ACHN (cell line): ENCODE measurements at regions not wholly inside any gene's neighbourhood (a gene's known extent, or its start where the extent isn't known, plus 50 kb on each side); places are given as distances from the start of the nearest gene placed in this dataset.
"Not testable (repeated sequence)": the region's sequence is repeated elsewhere in the genome, so short reads cannot be mapped to it uniquely, and the experiment has no call there.

Source experiments
- DNase-seq: peaks from one replicate; pipeline ENCODE4 v3.0.0-alpha.2; 2015
- in situ Hi-C: cut with HindIII; loops from 2 replicates; pipeline ENCODE4 v1.10.0; 2017; ENCODE audit warnings: low sequenced_read_pairs, low pct_ligation_motif_present, low pct_unique_long_range_greater_than_20kb

GRCh38 chrX:42290608-42291007 is 367.3 kb upstream of the CASK start:
- peak; percentile 8 for DNase-seq
- in situ Hi-C loops = no loop called here

GRCh38 chrX:42289492-42290385 is 366.4 kb upstream of the CASK start:
- DNase-seq = no peak
- in situ Hi-C loops = no loop called here

GRCh38 chrX:42285681-42286080 is 362.3 kb upstream of the CASK start:
- in situ Hi-C loops, DNase-seq: not testable (repeated sequence)

GRCh38 chrX:42276982-42277690 is 353.8 kb upstream of the CASK start:
- in situ Hi-C loops = no loop called here
- no peak for DNase-seq

GRCh38 chrX:42274151-42274550 is 350.8 kb upstream of the CASK start:
- in situ Hi-C loops = no loop called here

GRCh38 chrX:42273387-42273786 is 350.0 kb upstream of the CASK start:
- no peak for DNase-seq
- in situ Hi-C loops = no loop called here

More at GRCh38 chrX:42274151-42274550, 350.8 kb upstream of the CASK start:
- no peak for DNase-seq

GRCh38 chrX:42269186-42269585 is 345.8 kb upstream of the CASK start:
- in situ Hi-C loops = no loop called here
- DNase-seq = no peak

GRCh38 chrX:42260854-42261253 is 337.5 kb upstream of the CASK start:
- in situ Hi-C loops = no loop called here

GRCh38 chrX:42248226-42248625 is 324.9 kb upstream of the CASK start:
- no peak for DNase-seq
- in situ Hi-C loops = no loop called here

More at GRCh38 chrX:42260854-42261253, 337.5 kb upstream of the CASK start:
- DNase-seq = no peak

GRCh38 chrX:42247241-42247640 is 323.9 kb upstream of the CASK start:
- in situ Hi-C loops = no loop called here
- no peak for DNase-seq

GRCh38 chrX:42246814-42247213 is 323.5 kb upstream of the CASK start:
- in situ Hi-C loops = no loop called here
- DNase-seq = no peak

- no peak for DNase-seq
- in situ Hi-C loops = no loop called here
Measured at GRCh38 chrX:42242004-42242403, 318.6 kb upstream of the CASK start.

- no peak for DNase-seq
- in situ Hi-C loops = no loop called here
Measured at GRCh38 chrX:42241421-42241820, 318.1 kb upstream of the CASK start.

GRCh38 chrX:42237956-42238355 is 314.6 kb upstream of the CASK start:
- in situ Hi-C loops = no loop called here
- no peak for DNase-seq

- no peak for DNase-seq
- in situ Hi-C loops = no loop called here
Measured at GRCh38 chrX:42229533-42229932, 306.2 kb upstream of the CASK start.

GRCh38 chrX:42220666-42221065 is 297.3 kb upstream of the CASK start:
- in situ Hi-C loops = no loop called here
- DNase-seq = no peak

- in situ Hi-C loops = no loop called here
- DNase-seq = no peak
Measured at GRCh38 chrX:42220083-42220482, 296.7 kb upstream of the CASK start.

- DNase-seq = peak; percentile 1
- in situ Hi-C loops = no loop called here
Measured at GRCh38 chrX:42219231-42219630, 295.9 kb upstream of the CASK start.

- in situ Hi-C loops = no loop called here
- no peak for DNase-seq
Measured at GRCh38 chrX:42195506-42195905, 272.2 kb upstream of the CASK start.

GRCh38 chrX:42189576-42189975 is 266.2 kb upstream of the CASK start:
- no peak for DNase-seq
- in situ Hi-C loops = no loop called here
